T-helper 2 cell (primary cell): ENCODE measurements at regions not wholly inside any gene's neighbourhood (a gene's known extent, or its start where the extent isn't known, plus 50 kb on each side); places are given as distances from the start of the nearest gene placed in this dataset.
"Not testable (repeated sequence)": the region's sequence is repeated elsewhere in the genome, so short reads cannot be mapped to it uniquely, and the experiment has no call there.

Experiments used
- DNase-seq, 5 experiments: peaks; one replicate each; pipeline versions ENCODE4 v3.0.0 to v3.0.0-alpha.2; 2012 to 2022

DNA sequence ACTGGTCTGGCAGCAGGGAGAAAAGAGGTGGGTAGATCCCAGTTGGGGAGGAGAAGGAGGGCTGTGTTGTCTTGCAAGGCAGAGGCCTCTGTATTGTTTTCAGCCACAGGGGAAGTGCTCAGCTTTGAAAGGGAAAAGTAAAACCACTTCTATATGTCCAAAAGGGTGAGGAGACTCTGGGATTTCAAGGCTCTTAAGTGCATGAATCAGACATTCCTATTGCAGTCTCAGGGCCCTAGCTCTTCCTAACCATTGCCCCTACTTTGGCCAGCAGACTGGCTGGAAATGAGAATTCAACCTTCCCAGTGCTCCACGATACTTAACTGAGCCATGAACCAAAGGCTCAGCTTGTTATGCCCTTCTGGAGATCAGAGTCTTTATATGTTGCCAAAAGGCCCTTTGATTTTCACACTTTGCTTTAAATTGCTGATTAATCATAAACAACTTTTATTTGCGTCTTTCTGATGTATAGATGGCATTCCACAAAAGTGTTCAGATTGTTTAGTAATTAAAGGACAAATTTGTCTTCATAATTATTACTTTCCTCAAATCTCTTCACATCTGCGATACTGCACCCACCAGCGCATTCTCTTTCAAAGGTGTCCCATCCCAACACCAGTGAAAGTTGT, 313.8 kb upstream of the MMADHC start:
- no peak for DNase-seq

DNA sequence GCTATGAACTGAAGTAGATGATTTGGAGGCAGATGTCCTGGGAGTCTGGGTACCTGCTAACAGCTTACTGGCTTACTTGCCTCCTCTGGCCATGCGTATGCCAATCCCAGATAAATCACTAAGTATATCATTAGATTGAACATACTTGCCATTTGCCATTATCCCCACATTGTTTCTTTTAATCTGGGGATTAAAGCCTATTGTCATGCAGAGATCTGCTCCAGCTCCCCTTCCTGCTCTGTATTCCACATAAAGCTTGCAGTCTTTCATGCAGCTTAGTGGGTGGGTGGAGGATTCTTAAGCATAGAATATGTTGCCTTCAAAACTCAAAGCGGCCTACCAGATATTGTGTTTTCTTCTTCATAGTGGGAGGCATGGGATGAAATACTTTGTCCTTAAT, 311.8 kb upstream of the MMADHC start:
- no peak for DNase-seq

DNA sequence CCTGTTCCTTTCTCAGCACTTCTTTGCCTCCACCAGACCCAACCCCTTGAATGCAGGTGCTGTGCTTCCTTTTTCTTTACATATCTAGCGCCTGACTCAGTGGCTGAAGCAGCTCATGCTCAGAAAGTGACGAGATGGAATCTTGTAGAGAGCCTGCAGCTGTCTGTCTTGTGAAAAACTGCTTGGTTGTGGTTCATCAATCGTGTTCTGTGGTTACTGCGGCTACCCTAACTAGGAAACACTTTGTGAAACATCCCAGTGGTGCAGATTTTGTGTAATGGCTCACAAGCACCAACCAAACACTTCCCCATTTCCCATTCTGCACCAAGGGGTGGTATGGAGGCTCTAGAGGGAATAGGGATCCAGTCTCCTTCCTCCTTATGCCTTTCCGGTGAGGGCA, 307.2 kb upstream of the MMADHC start:
- DNase-seq, result peak in 1 of 5 experiments; percentile 3

DNA sequence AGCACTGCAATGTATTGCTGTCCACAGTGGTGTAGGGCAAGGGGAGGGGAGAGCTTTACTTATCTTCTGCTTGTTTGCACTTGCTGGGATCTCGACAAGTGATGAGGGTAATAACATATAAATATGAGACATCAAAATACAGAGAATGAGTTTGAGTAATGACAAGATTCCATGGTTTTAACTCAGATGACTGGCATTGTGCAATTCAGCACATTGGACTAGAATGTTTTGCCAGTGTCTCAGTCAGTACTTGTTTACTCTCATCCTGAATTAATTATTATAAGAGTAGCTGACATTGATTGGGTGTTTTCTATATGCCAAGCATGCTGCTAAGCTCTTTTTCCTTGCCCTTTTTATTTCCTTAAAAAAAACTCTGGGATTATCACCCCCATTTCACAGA, 306.7 kb upstream of the MMADHC start:
- no peak for DNase-seq

DNA sequence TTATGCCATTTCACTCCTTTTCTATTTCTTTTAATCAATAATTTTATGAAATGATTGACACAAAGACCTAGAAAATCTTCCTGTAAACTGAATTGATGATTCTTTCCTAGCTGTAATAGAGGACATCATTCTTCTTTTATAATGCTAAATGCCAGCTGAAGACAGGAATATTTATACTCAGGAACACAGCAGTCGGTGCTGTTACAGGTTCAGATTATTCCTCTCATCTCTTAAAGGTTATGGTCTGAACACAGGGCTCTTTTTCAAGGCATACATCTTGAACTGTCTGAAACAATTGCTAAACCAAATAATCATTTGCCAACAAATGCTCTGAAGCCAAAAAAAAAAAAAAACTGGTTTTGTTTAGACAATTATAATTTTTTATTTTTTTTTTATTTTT, 305.0 kb upstream of the MMADHC start:
- no peak for DNase-seq

DNA sequence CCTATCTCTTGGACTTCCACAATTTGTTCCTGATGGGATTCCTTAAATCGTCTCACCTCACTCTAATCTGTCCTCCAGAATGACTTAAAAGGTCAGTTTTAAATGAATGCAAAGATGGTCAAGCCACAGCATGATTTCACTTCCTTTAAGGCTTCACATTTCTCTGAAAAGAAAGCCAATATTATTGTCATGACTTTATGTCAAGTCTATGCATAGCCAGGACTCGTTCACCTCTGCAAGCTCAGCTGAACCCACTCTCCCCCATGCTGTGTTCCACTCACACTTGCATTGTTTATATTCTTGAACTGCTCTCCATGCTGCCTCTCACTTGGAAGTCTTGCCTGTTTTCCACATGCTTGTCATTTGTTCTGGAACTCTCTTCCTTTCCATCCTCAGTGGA, 298.4 kb upstream of the MMADHC start:
- no peak for DNase-seq

DNA sequence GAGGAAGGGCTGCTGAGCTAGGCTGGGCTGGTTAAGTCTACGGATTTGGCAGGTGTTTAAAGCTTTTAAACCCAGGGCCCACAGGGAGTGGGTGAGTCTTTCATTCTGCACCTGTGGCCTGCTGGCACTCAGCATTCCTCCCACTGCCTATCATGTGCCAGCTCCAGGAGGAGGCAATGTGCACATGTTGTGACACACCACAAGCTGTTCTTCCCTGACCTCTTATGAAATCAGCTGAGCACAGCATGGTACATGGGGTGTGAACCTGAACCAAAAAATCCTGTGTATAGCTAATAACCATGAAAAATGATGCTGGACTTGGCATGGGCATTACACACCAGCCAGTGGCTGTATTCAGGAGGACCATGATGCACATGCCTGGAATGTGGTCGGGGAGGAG, 297.9 kb upstream of the MMADHC start:
- DNase-seq, result no peak

DNA sequence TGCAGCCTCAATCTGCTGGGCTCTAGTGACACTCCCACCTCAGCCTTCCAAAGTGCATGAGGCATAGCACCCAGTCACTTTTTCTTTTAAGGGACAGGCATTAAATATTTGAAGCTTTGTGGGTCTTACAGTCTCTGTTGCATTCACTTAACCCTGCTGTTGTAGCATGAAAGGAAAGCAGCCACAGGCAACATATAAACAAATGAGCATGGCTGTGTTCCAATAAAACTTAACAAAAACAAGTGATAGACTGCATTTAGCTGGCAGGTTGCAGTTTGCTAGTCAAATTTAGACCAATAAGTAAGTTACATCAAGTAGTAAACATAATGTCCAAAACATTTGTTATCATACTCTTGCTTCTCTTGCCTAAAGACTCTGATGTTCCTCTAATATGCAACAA, 297.3 kb upstream of the MMADHC start:
- no peak for DNase-seq

DNA sequence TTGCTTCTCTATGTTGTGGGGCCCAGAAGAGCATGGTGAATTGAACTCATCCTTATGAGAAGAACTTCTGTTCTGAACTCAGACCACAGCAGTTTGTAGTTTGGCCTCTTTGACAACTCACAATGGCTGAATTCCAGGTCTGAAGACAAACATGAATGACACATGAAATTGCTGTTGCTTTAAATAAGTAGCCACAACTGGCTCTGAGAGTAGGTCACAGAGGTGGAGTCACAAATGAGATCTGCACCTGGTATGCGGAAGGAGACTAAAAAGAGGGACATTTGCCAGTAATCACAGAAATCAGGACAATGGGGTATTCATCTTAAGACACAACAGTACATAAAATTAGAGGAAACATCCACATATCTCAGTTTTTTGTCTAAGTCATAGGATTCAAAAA, 290.3 kb upstream of the MMADHC start:
- no peak for DNase-seq

DNA sequence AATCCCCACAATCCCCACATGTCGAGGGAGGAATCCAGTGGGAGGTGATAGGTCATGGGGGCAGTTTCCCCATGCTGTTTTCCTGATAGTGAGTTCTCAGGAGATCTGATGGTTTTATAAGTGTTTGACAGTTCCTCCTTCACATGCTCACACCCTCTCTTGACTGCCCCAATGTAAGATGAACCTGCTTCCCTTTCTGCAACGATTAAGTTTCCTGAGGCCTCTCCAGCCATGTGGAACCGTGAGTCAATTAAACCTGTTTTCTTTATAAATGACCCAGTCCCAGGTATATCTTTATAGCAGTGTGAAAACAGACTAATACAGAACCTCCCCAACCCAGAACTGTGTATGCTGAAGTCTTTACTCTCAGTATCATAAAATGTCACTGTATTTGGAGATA, 289.5 kb upstream of the MMADHC start:
- no peak for DNase-seq

DNA sequence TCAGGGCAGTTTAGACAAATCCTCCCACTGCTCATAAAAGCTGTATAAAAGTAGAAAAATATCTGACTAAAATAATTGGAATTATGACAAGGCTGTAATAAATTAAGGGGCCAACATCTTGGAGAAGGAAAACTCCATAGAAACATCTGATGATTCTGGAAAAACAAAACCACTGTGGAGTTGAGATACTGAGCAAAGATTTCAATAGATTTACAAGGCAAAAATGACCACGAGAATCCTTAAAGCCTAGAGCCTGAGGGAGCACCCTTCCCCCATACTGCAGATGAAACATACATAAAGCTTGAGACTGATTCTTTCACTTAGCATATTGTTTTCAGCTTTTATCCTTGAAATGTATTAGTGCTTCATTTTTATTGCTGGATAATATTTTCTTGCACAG, 286.4 kb upstream of the MMADHC start:
- DNase-seq, result no peak

DNA sequence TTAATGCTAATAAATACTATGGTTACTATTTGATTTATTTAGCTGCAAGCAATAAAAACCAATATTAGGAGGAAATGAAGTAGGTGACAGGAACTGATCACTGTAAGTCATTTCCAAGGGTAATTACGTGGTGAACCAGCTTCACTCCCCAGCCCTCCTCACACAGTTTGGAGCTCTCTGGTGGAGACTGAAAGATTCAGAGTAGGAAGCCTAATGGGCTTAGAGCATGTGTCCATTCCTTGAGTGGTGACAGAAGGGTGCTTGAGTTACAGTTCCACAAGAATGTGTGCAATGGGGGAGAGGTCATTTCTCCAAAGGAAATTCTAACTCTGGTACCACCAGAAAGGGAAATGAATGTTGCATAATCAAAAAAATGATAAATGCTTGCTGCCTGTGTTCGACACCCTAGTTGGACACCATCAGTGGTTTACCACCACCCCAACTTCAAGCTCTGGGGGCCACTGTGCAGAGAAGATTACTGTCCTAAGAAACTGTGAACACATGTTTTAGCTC, 285.1 kb upstream of the MMADHC start:
- no peak for DNase-seq

DNA sequence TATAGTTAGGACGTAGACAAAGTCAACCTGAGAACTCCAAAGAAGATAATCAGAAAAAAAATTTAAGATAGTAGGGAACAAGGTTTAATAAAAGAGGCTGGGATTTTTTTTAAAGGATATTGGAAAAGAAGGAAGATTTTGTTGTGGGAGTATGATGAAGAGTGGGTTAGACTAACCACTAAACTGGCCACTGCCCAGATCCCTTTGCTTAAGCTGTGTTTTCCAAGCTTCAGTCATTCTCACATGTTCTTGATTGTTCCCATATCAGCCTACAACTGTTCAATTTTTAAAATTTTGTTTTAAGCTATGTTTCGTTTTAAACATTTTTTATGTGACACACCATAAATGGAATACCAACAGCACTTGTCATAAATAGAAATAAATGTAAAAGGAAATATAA, 284.5 kb upstream of the MMADHC start:
- DNase-seq, result no peak

DNA sequence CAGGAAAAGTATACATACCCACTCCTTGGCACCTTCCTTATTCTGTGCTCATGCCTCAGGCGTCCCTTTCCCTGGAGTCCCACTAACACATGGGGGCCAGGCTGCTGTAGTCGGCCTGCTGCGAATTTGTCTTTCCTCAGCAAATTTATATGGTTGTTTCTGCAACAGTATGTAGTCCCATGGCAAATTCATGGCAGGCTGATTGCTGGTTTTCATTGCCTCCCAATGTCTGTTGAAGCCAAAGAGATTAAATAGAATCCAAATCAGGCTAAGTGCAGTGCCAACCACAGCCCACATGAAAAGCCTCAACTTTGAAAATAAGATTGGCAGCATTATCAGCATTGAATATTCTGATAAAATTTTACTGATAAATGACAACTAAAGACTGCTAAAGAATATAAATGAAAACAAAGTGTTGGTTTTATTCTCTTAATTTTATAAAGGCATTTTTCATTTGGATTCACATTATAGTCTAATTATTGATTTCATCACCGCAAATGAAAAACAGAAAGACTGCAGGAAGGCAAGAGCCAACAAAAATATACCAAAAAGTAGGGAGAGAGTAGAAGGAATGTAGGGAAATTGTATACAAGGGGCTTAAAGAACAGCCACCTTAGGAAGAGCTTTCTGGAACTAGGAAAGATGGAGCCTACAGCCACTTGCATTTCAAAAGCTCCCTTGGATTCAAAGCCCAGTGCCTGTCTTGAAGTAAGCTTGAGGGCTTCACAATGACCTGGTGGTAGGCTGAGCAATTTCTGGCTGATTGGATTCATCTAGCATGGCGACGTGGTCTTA, 283.7 kb upstream of the MMADHC start:
- DNase-seq, result no peak

DNA sequence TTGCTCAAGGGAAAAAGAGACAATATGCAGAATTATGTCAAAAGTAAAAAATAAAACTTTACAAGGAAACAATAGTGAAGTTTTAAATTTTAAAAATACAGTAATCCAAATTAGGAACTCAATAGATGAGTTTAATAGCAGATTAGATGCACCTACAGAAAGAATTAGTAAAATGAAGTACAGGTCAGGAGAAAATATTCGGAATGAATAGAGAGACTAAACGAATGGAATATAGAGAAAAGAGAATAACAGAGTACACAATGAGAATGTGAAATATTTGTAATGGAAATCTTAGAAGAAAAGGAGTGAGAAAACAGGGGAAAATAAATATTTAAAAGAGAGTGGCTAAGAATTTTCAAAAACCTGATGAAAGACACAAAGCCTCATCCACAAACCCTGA, 275.7 kb upstream of the MMADHC start:
- DNase-seq, result no peak

DNA sequence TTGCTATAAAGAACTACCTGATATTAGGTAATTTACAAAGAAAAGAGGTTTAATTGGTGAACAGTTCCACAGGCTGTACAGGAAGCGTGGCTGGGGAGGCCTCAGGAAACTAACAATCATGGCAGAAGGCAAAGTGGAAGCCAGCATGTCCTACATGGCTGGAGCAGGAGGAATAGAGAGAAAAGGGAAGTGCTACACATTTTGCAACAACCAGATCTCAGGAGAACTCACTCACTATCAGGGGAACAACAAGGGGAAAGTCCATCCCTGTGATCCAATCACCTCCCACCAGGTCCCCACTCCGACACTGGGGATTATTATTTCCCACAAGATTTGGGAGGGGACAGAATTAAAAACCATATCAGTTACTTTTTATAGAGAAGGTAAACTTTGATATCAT, 273.5 kb upstream of the MMADHC start:
- no peak for DNase-seq

DNA sequence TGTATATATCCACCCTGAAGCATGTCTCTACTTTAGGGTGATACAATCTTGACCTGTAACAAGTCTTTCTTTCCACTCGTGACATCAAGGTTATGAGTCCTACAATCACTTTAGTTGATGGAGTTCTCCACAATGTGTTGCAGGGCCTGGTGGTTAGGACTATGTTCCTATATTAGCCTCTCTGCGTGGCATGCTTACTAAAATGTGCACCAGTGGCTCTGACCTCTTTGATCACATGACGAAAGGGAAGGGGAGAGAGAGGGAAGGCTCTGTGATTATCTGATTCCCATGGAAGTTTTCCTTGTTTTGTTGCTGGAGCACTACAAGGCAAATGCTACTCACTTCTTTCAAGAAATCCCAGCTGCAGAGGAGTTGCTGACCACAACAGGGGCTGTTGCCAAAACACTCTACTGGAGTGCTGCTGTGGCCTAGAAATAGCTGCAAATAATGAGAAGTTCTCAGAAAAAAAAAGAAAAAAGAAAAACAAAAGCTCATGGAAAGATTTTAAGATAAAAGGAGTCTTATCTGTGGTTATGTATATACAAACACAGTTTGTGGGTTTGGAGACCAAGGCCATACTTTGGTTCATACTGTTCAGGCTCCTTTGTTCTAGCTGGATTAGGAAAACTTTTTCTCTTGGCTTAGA, 272.8 kb upstream of the MMADHC start:
- DNase-seq, result no peak

DNA sequence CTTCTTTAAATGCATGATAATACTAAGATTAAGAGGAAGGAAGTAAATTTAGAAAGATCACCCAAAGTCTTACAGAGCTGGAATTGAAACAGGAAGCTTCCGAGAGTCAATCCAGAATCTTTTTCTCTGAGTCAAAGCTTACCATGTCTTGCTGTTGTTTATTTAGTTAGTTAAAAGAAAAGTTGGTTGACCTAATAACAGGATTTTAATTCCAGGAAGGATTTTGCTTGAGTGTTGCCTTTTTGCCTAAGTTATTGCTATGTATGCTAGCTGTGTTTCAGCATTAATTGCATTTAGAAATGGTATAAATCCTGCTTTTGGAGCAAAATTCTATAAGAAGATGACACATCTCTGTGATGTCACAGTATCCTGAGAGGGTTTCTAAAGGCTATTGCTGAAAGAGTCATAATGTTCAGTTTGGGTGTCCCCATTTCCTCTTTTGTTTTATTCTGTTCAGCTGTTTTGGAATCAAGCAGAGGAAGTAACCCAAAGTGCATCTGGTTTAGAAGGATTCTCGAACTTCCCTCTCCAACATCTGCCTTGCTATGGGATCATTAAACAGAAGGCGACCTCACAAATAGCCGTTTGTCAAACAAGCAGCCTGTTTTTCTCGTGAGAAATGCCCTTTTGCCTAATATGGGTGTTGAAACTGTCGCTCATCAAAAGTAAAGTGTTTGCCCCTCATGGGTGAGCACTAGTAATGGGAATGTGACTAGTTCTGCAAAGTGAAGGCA, 271.5 kb upstream of the MMADHC start:
- DNase-seq, result no peak

DNA sequence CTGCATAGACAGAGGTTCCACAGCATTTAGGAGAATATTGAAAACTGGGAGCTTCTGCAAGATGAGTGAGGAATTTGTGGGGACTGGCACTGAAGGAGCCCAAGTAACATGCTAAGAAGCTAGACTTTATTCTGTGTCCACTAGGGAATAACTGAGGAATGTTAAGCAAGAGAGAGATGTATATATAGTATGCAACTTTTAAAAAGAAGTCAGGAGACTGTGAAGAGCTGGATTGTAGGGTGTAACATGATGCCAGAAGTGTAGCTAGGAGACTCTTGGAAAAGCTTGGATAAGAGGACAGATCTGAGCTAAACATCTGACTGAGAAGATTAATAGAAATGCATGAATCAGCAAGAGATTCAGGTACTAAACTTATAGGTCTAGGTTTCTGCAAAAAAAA, 270.6 kb upstream of the MMADHC start:
- DNase-seq, result no peak

DNA sequence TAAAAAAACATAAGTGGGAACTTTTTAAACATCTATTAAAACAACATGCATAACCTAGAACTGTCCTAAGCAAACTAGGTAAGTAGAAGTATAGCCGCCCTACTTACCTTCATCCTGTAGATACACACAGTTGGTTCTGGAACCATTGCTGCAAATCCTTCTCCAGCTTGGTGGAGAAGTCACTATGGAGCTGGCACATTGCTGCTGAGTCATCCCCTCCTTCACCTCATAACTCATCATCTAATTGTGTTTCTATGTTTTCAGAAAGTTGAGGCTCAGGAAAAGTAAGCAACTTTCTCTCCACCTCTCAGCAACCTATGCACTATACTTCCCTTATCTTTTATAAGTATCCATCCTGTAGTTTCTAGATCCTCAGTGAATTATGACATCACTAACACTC, 269.8 kb upstream of the MMADHC start:
- no peak for DNase-seq

DNA sequence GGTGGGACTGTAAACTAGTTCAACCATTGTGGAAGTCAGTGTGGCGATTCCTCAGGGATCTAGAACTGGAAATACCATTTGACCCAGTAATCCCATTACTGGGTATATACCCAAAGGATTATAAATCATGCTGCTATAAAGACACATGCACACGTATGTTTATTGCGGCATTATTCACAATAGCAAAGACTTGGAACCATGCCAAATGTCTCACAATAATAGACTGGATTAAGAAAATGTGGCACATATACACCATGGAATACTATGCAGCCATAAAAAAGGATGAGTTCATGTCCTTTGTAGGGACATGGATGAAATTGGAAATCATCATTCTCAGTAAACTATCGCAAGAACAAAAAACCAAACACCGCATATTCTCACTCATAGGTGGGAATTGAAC, 268.3 kb upstream of the MMADHC start:
- not testable (repeated sequence) for DNase-seq

DNA sequence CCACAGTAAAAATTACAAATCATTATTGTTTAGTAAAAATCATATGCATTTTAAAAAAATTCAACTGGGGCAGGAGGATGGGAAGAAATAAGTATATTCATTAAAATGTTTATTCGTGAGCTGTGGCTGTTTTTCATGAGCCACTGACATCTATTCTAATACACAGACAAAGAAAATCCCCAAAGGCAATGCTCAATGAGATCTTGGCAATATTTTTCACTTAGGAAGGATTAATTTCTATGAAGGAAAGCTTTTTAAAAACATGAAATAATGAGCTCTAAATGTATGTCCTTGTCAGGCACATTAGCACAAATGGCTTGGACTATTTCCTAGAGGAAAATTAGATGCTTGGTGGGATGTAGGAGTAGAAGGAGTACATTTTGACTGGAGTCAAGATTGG, 262.0 kb upstream of the MMADHC start:
- DNase-seq, result no peak

DNA sequence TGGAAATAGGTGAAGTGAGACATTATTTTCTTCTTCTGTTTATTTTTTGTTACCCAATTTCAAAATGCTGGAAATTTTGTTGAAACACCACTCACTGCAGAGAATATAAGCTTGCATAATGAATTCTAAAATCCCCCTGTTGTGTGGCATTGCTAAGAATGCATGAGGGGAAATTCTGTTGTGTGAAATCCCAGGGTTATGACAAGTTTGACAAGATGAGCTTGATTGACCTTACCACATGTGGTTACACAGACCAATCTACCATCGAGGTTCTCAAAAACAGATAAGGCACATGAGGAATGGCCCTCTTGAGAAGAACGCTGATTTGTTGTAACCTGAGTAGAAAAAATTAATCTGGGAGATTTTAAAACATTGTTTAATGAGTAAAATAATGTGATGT, 261.6 kb upstream of the MMADHC start:
- no peak for DNase-seq
